ENCODE measurements at regions not wholly inside any gene's neighbourhood (a gene's known extent, or its start where the extent isn't known, plus 50 kb on each side); places are given as distances from the start of the nearest gene placed in this dataset.

- Histone ChIP-seq H3K23ac (ENCODE audit: low read length) (no peak overlapping the region), H3K14ac (ENCODE audit: low read length) (no peak overlapping the region)
- no CpG with 5 or more reads among the region's 8 CpGs for WGBS (ENCODE audit: extremely low coverage, insufficient coverage, insufficient read length)
Measured at GRCh38 chrX:28039258-28039657, 58.0 kb upstream of the DCAF8L1 start.

More at GRCh38 chrX:28039258-28039657, 58.0 kb upstream of the DCAF8L1 start:
- Histone ChIP-seq H2AK5ac (ENCODE audit: low read length) (no peak overlapping the region), H2BK120ac (ENCODE audit: insufficient read depth, low read length, poor library complexity) (no peak overlapping the region), H3K18ac (ENCODE audit: low read length) (no peak overlapping the region), H3K27ac (ENCODE audit: low read depth, low read length) (no peak overlapping the region), H3K36me3 (ENCODE audit: control insufficient read depth in 1 of 2, insufficient read depth in 2 of 2, low read length in 2 of 2) (no peaks in the 10 kb centered on the region), H2AFZ (ENCODE audit: insufficient read depth, low read length, poor library complexity) (no peak overlapping the region), H3K9me3 (ENCODE audit: insufficient read depth, low read depth, low read length) (no peaks in the 10 kb centered on the region), H3K79me1 (ENCODE audit: low read length) (no peaks in the 10 kb centered on the region), H3K4me3 (ENCODE audit: low read depth, low read length) (no peak overlapping the region), H2BK12ac (ENCODE audit: low read length) (no peak overlapping the region), H3K79me2 (ENCODE audit: control insufficient read depth, insufficient read depth, low read length, poor library complexity) (no peaks in the 10 kb centered on the region), H3K4ac (ENCODE audit: low read depth, low read length) (no peak overlapping the region), H3K4me1 (ENCODE audit: control insufficient read depth in 1 of 2, insufficient read depth in 2 of 2, low read length in 2 of 2) (no peaks in the 10 kb centered on the region), H3K9ac (ENCODE audit: low read length) (no peak overlapping the region), H2BK5ac (ENCODE audit: low read depth, low read length, poor library complexity) (no peak overlapping the region), H3K4me2 (ENCODE audit: low read length) (no peak overlapping the region), H3K27me3 (ENCODE audit: insufficient read depth, low read length) (no peaks in the 10 kb centered on the region), H4K12ac (ENCODE audit: low read depth, low read length) (no peak overlapping the region), H4K8ac (ENCODE audit: low read depth, low read length) (no peak overlapping the region), H4K91ac (ENCODE audit: low read depth, low read length) (no peak overlapping the region)
- no peak for DNase-seq
